GM23338 (cell line): ENCODE measurements at regions not wholly inside any gene's neighbourhood (a gene's known extent, or its start where the extent isn't known, plus 50 kb on each side); places are given as distances from the start of the nearest gene placed in this dataset.

ENCODE experiments used
- CTCF ChIP-seq, 2 experiments: fragments of 200-600 bp in 1 of 2; sonication (generic) in 1 of 2; conservative IDR thresholded peaks; 2 replicates each; pipeline versions ENCODE4 v1.5.1 to v1.6.1; 2016 to 2017; ENCODE audit warnings: antibody characterized with exemption in 2 of 2, low read depth in 2 of 2, mild to moderate bottlenecking in 2 of 2, moderate library complexity in 1 of 2
- EZH2 ChIP-seq: fragments of 200-600 bp; sonication (generic); IDR thresholded peaks from one replicate; pipeline ENCODE4 v1.8.0; 2017; ENCODE audit warnings: antibody characterized with exemption, mild to moderate bottlenecking, low read depth; ENCODE audit not compliant: unreplicated experiment
- POLR2AphosphoS5 ChIP-seq: IDR thresholded peaks from 2 replicates; pipeline ENCODE4 v1.6.1; 2016; ENCODE audit warnings: antibody characterized with exemption, low read depth

- no peak for TF ChIP-seq CTCF (conservative IDR thresholded peaks at IDR 0.05; ENCODE audit: low read depth in 2 of 2)
- TF ChIP-seq EZH2: no peak
- TF ChIP-seq POLR2AphosphoS5: no peak
These were observed 54.5 kb upstream of the EYA2 start for GRCh38 chr20:46840054-46840729.
